Lung (tissue), 11 donors: ENCODE measurements at regions not wholly inside any gene's neighbourhood (a gene's known extent, or its start where the extent isn't known, plus 50 kb on each side); places are given as distances from the start of the nearest gene placed in this dataset.

Experiments
- ATAC-seq: fragments of 200-7000 bp; cut with Tn5 transposase; one replicate; pipeline ENCODE4 v1.9.1; 2020; ENCODE audit warnings: moderate number of reproducible peaks; ENCODE audit not compliant: insufficient read depth, low FRiP score
- DNase-seq, 3 donors: peaks; one replicate each; pipeline ENCODE4 v3.0.0-alpha.2; 2013 to 2017
- H3K27ac ChIP-seq, 2 donors: one replicate each; pipeline ENCODE4 v1.5.1; 2013; ENCODE audit warnings: mild to moderate bottlenecking in 2 of 2, moderate library complexity in 2 of 2, control low read depth in 1 of 2, inconsistent platforms in 1 of 2, low read depth in 1 of 2, low read length in 1 of 2
- H3K27me3 ChIP-seq, 3 donors: one replicate each; pipeline ENCODE4 v1.5.1; 2013; ENCODE audit warnings: low read length in 2 of 3; ENCODE audit not compliant: control insufficient read depth in 3 of 3, insufficient read depth in 3 of 3
- H3K36me3 ChIP-seq, 4 donors: one replicate each; pipeline ENCODE4 v1.5.1; 2013; ENCODE audit warnings: low read length in 4 of 4, mild to moderate bottlenecking in 1 of 4, moderate library complexity in 1 of 4; ENCODE audit not compliant: control insufficient read depth in 4 of 4, insufficient read depth in 4 of 4
- H3K4me1 ChIP-seq, 5 donors: one replicate each; pipeline ENCODE4 v1.5.1; 2013; ENCODE audit warnings: low read length in 5 of 5, mild to moderate bottlenecking in 2 of 5, moderate library complexity in 1 of 5; ENCODE audit not compliant: control insufficient read depth in 5 of 5, insufficient read depth in 5 of 5
- H3K4me3 ChIP-seq: one replicate; pipeline ENCODE4 v1.5.1; 2013; ENCODE audit warnings: mild to moderate bottlenecking, control low read depth, moderate library complexity
- H3K9ac ChIP-seq, 2 donors: one replicate each; pipeline ENCODE4 v1.5.1; 2013; ENCODE audit warnings: low read length in 2 of 2, control low read depth in 1 of 2; ENCODE audit not compliant: insufficient read depth in 1 of 2
- H3K9me3 ChIP-seq, 4 donors: one replicate each; pipeline ENCODE4 v1.5.1; 2013; ENCODE audit warnings: low read length in 3 of 4, mild to moderate bottlenecking in 1 of 4, moderate library complexity in 1 of 4; ENCODE audit not compliant: control insufficient read depth in 4 of 4, insufficient read depth in 3 of 4
- CTCF ChIP-seq: IDR thresholded peaks from 2 replicates; pipeline ENCODE4 v1.5.1; 2012; ENCODE audit warnings: mild to moderate bottlenecking; ENCODE audit errors: control extremely low read depth, extremely low read depth
- WGBS, 2 donors: extraction: QIAGEN DNeasy Blood & Tissue Kit; methylation state at CpG; one replicate each; pipeline ENCODE4 v1.1.7; 2013; 5-methylcytosine and 5-hydroxymethylcytosine counted together
- donor health status: control.
- donor health status: control.
- donor health status: Bipolar disorder and iron deficiency.
- donor health status: healthy.
- donor health status: DM: yes; HTN: yes; CAD: no.

DNA sequence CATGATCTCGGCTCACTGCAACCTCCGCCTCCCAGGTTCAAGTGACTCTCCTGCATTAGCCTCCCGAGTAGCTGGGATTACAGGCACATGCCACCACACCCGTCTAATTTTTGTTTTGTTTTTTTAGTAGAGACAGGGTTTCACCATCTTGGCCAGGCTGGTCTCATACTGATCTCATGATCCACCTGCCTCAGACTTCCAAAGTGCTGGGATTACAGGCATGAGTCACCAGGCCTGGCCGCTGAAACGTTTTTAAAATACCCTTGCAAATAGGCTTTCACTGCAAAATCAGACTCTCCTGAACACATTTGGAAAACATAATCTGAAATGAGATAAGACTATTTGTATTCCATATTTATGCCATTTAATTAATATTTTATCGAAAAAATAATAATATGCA lies 826.1 kb upstream of the CNTN5 start:
- ATAC-seq: no peak
- Histone ChIP-seq H3K9ac (no peak overlapping the region), H3K27ac (no peak overlapping the region), H3K27me3 (no peaks in the 10 kb centered on the region), H3K36me3 (no peaks in the 10 kb centered on the region), H3K4me3 (no peak overlapping the region), H3K9me3 (no peaks in the 10 kb centered on the region), H3K4me1 (no peaks in the 10 kb centered on the region)
- WGBS, 2 donors: 87 to 89% methylated on average over 7 of the region's 7 CpGs
- no peak for TF ChIP-seq CTCF
- DNase-seq: no peak

DNA sequence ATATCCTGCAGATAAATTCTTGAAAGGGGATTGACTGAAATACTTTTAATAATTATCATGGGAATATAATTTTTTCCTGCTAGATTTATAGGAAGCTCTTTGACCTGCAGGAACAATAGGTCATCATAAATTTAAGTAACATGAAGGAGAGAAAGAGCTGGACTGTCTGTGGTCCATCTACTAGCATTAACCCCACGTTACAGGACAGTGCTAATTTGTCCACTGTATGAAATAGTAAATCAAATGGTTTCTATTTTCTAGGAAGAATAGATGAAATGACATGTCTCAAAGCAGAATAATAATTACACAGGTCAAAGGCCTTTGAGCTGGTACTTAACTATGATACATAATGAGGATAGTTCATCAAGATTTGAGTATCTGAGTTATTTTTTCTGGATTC lies 825.4 kb upstream of the CNTN5 start:
- no peak for TF ChIP-seq CTCF
- Histone ChIP-seq H3K9ac (no peak overlapping the region), H3K4me3 (no peak overlapping the region), H3K36me3 (no peaks in the 10 kb centered on the region), H3K27ac (no peak overlapping the region), H3K9me3 (no peaks in the 10 kb centered on the region), H3K27me3 (no peaks in the 10 kb centered on the region), H3K4me1 (no peaks in the 10 kb centered on the region)
- ATAC-seq (no peak), DNase-seq (no peak)
- 76% methylated on average over 1 of the region's 1 CpG for WGBS, 2 donors

DNA sequence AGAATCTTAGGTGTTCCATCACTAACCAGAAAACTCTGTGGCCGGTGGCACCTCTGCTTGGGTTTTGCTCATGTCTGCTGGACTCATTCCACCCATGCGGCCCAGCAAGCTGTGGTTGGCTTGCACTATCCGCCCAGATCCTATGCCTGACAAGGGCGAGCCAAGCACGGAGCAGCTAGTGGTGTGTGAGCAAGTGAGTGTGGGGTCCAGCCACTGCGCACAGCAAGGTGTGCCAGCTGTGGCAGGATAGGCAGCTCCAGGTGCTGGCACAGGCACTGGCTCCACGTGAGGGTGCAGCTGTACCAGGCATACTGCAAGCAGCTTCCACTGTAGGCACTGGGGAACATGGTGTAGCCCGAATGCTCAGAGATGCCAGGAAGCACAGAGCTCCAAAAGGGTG lies 813.7 kb upstream of the CNTN5 start:
- H3K4me1 ChIP-seq: no peaks in the 10 kb centered on the region
- ATAC-seq (no peak), DNase-seq (no peak)

More for the DNA sequence above, 813.7 kb upstream of the CNTN5 start:
- no peak for TF ChIP-seq CTCF
- Histone ChIP-seq H3K4me3 (no peak overlapping the region), H3K27me3 (no peaks in the 10 kb centered on the region), H3K9ac (no peak overlapping the region), H3K36me3 (no peaks in the 10 kb centered on the region), H3K27ac (no peak overlapping the region), H3K9me3 (peaks cover 0 to 3% (median 0%) of the 10 kb centered on the region in 4 donors)
- WGBS, 2 donors: 92% methylated on average over 8 of the region's 8 CpGs
